NCI-H2227 (cell line): ENCODE measurements at regions not wholly inside any gene's neighbourhood (a gene's known extent, or its start where the extent isn't known, plus 50 kb on each side); places are given as distances from the start of the nearest gene placed in this dataset.
"Not testable (repeated sequence)": the region's sequence is repeated elsewhere in the genome, so short reads cannot be mapped to it uniquely, and the experiment has no call there.

ENCODE experiments used
- DNase-seq: peaks from one replicate; lab custom pipeline; 2025; ENCODE audit not compliant: unreplicated experiment; lab: John Stamatoyannopoulos, UW

- no peak for DNase-seq
Measured at GRCh38 chr5:37921452-37921851, 81.6 kb upstream of the GDNF start.

- DNase-seq, result no peak
Measured at GRCh38 chr5:37918424-37918823, 78.6 kb upstream of the GDNF start.

DNA sequence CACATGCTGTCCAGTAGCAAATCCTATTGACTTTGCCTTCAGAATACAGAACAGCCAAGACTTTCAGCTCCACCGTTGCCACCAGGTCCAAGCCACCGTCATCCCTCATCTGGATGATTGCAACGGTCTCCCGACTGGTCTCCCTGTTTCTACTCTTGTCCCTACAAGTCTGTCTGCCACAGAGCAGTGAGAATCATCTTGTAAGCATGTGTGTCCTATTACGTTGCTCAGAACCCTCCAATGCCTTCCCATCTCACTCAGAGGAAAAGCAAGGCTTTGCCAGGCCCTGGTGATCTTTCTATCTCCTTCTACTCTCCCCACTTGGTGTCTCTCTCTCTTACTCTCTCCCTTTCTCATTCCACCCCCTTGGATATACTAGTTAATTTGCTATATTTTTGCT lies 76.7 kb upstream of the GDNF start:
- no peak for DNase-seq

GRCh38 chr5:37915097-37915736 lies 75.4 kb upstream of the GDNF start:
- DNase-seq, result no peak

GRCh38 chr5:37909610-37910266 lies 69.9 kb upstream of the GDNF start:
- DNase-seq, result not testable (repeated sequence)

- DNase-seq, result no peak
Measured at GRCh38 chr5:37906416-37906815, 66.6 kb upstream of the GDNF start.

DNA sequence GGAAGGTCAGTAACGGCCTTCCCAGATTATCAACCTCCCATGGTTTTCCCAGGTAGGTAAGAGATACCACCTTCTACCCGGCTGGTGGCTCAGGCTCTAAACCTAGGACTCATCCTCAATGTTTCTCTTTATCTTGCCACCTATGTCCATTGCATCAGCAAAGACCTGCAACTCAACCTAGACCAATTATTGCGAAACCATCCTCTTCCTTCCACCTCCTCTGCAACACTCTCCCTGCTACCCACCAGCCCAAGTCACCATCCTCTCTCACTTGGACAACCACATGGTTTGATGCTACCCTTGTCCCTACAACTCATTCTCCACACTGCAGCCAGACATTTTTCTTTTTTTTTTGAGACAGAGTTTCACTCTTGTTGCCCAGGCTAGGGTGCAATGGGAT lies 65.4 kb upstream of the GDNF start:
- no peak for DNase-seq

- no peak for DNase-seq
Measured at GRCh38 chr5:37902323-37902722, 62.5 kb upstream of the GDNF start.

GRCh38 chr5:37900692-37901091 lies 60.9 kb upstream of the GDNF start:
- DNase-seq, result no peak

GRCh38 chr5:37899037-37899436 lies 59.2 kb upstream of the GDNF start:
- no peak for DNase-seq

- DNase-seq, result no peak
Measured at GRCh38 chr5:37896159-37896558, 56.3 kb upstream of the GDNF start.

GRCh38 chr5:37893434-37894134 lies 53.7 kb upstream of the GDNF start:
- no peak for DNase-seq

DNA sequence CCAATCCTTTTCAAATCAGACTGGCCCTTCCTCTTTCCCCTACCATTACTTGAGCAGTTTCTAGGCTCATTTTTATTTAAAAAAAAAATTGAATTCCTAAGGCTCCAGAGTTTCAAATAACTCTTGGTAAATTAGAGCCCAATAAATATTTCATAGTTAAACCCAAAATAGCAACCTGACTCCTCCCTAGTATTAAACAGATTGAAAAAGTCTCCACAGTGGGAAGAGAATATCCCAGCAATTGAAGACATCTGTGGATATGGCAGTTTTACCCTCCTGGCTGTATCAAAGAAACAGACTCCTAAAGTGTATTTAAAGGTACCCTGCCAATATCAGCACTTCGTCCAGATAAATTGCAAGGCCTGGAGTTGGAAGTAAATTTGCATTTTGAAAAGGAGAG lies 52.7 kb upstream of the GDNF start:
- no peak for DNase-seq

DNA sequence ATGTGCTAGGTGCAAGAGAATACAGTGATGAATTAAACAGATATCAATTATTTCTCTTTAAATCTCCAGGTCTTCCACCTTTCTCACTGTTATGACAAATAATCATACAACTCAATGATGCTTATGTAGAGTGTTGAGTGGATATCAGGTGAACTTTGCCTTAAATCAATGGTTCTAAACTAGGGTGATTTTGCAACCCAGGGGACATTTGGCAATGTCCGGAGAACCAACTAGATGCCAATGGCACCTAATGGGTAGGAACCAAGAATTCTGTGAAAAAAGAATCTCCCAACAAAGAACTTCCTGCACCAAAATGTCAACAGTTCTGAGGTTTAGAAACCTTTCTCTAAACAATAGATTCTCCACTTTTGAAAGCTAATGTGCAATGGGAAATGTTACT lies 52.0 kb upstream of the GDNF start:
- no peak for DNase-seq

DNA sequence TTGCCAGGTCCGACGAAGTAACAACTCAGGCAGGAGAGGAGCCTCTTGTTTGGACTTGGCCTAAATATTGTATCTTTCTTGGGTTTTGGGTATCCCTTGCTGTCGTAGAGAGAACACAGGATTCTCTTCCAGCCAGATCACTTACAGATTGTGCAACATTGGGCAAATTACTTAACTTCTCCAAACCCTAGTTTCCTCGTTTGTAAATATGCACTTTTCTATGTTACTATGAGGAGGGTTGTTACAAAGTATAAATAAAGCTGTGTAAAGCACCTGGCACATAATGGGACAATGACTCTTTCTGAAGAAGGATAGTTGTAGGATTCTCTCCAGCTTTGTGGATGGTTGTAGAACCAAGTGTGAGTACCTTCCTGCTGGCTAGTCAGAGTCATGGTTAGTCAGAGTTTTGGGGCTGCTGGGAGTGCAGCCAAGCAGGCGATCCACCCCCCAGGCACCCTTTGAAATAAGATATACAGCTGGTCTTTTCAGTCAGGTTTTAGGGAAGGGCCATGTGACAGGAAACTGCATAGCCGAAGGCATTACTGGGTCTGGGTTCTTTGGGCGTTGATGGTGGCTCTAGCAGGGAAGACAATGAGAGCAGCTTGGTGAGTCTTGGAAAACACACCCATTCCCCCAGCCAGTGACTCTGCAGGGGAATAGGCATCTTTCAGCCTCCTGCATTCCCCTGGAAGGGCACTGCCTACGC lies 49.9 kb upstream of the GDNF start:
- DNase-seq, result no peak
